ENCODE measurements at regions not wholly inside any gene's neighbourhood (a gene's known extent, or its start where the extent isn't known, plus 50 kb on each side); places are given as distances from the start of the nearest gene placed in this dataset.

GRCh38 chr1:80673935-80674597, 1126.7 kb upstream of the ADGRL2 start:
- no peaks in the 10 kb centered on the region for H3K36me3 ChIP-seq (ENCODE audit: control insufficient read depth in 3 of 3, insufficient read depth in 3 of 3, low read length in 3 of 3)
- no peaks in the 10 kb centered on the region for H3K4me1 ChIP-seq (ENCODE audit: control insufficient read depth in 3 of 3, insufficient read depth in 3 of 3, low read length in 3 of 3)
- no peak overlapping the region for H3K9ac ChIP-seq (ENCODE audit: low read depth in 1 of 3, low read length in 3 of 3)
- no peak overlapping the region for H3K4me3 ChIP-seq (ENCODE audit: low read length in 3 of 3)
- H3K9me3 ChIP-seq (ENCODE audit: control insufficient read depth in 3 of 3, low read length in 3 of 3): no peaks in the 10 kb centered on the region
- H3K27ac ChIP-seq (ENCODE audit: low read depth, low read length): no peak overlapping the region
- H3K27me3 ChIP-seq (ENCODE audit: control insufficient read depth in 3 of 3, insufficient read depth in 3 of 3, low read length in 3 of 3): no peaks in the 10 kb centered on the region

GRCh38 chr1:80668372-80668771, 1132.4 kb upstream of the ADGRL2 start:
- Histone ChIP-seq H3K4me1 (ENCODE audit: control insufficient read depth in 3 of 3, insufficient read depth in 3 of 3, low read length in 3 of 3) (no peaks in the 10 kb centered on the region), H3K27me3 (ENCODE audit: control insufficient read depth in 3 of 3, insufficient read depth in 3 of 3, low read length in 3 of 3) (no peaks in the 10 kb centered on the region), H3K9ac (ENCODE audit: low read depth in 1 of 3, low read length in 3 of 3) (no peak overlapping the region), H3K4me3 (ENCODE audit: low read length in 3 of 3) (no peak overlapping the region), H3K36me3 (ENCODE audit: control insufficient read depth in 3 of 3, insufficient read depth in 3 of 3, low read length in 3 of 3) (no peaks in the 10 kb centered on the region), H3K27ac (ENCODE audit: low read depth, low read length) (no peak overlapping the region), H3K9me3 (ENCODE audit: control insufficient read depth in 3 of 3, low read length in 3 of 3) (no peaks in the 10 kb centered on the region)

GRCh38 chr1:80666073-80666472, 1134.7 kb upstream of the ADGRL2 start:
- Histone ChIP-seq H3K9me3 (ENCODE audit: control insufficient read depth in 3 of 3, low read length in 3 of 3) (no peaks in the 10 kb centered on the region), H3K9ac (ENCODE audit: low read depth in 1 of 3, low read length in 3 of 3) (no peak overlapping the region), H3K27ac (ENCODE audit: low read depth, low read length) (no peak overlapping the region), H3K36me3 (ENCODE audit: control insufficient read depth in 3 of 3, insufficient read depth in 3 of 3, low read length in 3 of 3) (no peaks in the 10 kb centered on the region), H3K4me1 (ENCODE audit: control insufficient read depth in 3 of 3, insufficient read depth in 3 of 3, low read length in 3 of 3) (no peaks in the 10 kb centered on the region), H3K27me3 (ENCODE audit: control insufficient read depth in 3 of 3, insufficient read depth in 3 of 3, low read length in 3 of 3) (no peaks in the 10 kb centered on the region), H3K4me3 (ENCODE audit: low read length in 3 of 3) (no peak overlapping the region)

- no peaks in the 10 kb centered on the region for H3K4me1 ChIP-seq (ENCODE audit: control insufficient read depth in 3 of 3, insufficient read depth in 3 of 3, low read length in 3 of 3)
- no peaks in the 10 kb centered on the region for H3K36me3 ChIP-seq (ENCODE audit: control insufficient read depth in 3 of 3, insufficient read depth in 3 of 3, low read length in 3 of 3)
- no peak overlapping the region for H3K9ac ChIP-seq (ENCODE audit: low read depth in 1 of 3, low read length in 3 of 3)
- H3K9me3 ChIP-seq (ENCODE audit: control insufficient read depth in 3 of 3, low read length in 3 of 3): no peaks in the 10 kb centered on the region
- no peaks in the 10 kb centered on the region for H3K27me3 ChIP-seq (ENCODE audit: control insufficient read depth in 3 of 3, insufficient read depth in 3 of 3, low read length in 3 of 3)
- no peak overlapping the region for H3K27ac ChIP-seq (ENCODE audit: low read depth, low read length)
- H3K4me3 ChIP-seq (ENCODE audit: low read length in 3 of 3): no peak overlapping the region
Observed at GRCh38 chr1:80659161-80659560, 1141.6 kb upstream of the ADGRL2 start.

- Histone ChIP-seq H3K4me3 (ENCODE audit: low read length in 3 of 3) (no peak overlapping the region), H3K27ac (ENCODE audit: low read depth, low read length) (no peak overlapping the region), H3K9me3 (ENCODE audit: control insufficient read depth in 3 of 3, low read length in 3 of 3) (no peaks in the 10 kb centered on the region), H3K4me1 (ENCODE audit: control insufficient read depth in 3 of 3, insufficient read depth in 3 of 3, low read length in 3 of 3) (no peaks in the 10 kb centered on the region), H3K9ac (ENCODE audit: low read depth in 1 of 3, low read length in 3 of 3) (no peak overlapping the region), H3K36me3 (ENCODE audit: control insufficient read depth in 3 of 3, insufficient read depth in 3 of 3, low read length in 3 of 3) (no peaks in the 10 kb centered on the region), H3K27me3 (ENCODE audit: control insufficient read depth in 3 of 3, insufficient read depth in 3 of 3, low read length in 3 of 3) (no peaks in the 10 kb centered on the region)
Observed at GRCh38 chr1:80657707-80658106, 1143.0 kb upstream of the ADGRL2 start.

- no peaks in the 10 kb centered on the region for H3K27me3 ChIP-seq (ENCODE audit: control insufficient read depth in 3 of 3, insufficient read depth in 3 of 3, low read length in 3 of 3)
- no peaks in the 10 kb centered on the region for H3K9me3 ChIP-seq (ENCODE audit: control insufficient read depth in 3 of 3, low read length in 3 of 3)
- no peak overlapping the region for H3K9ac ChIP-seq (ENCODE audit: low read depth in 1 of 3, low read length in 3 of 3)
- H3K36me3 ChIP-seq (ENCODE audit: control insufficient read depth in 3 of 3, insufficient read depth in 3 of 3, low read length in 3 of 3): no peaks in the 10 kb centered on the region
- no peak overlapping the region for H3K27ac ChIP-seq (ENCODE audit: low read depth, low read length)
- H3K4me1 ChIP-seq (ENCODE audit: control insufficient read depth in 3 of 3, insufficient read depth in 3 of 3, low read length in 3 of 3): no peaks in the 10 kb centered on the region
- no peak overlapping the region for H3K4me3 ChIP-seq (ENCODE audit: low read length in 3 of 3)
Observed at GRCh38 chr1:80657044-80657643, 1143.6 kb upstream of the ADGRL2 start.

- no peaks in the 10 kb centered on the region for H3K9me3 ChIP-seq (ENCODE audit: control insufficient read depth in 3 of 3, low read length in 3 of 3)
- no peaks in the 10 kb centered on the region for H3K27me3 ChIP-seq (ENCODE audit: control insufficient read depth in 3 of 3, insufficient read depth in 3 of 3, low read length in 3 of 3)
- H3K36me3 ChIP-seq (ENCODE audit: control insufficient read depth in 3 of 3, insufficient read depth in 3 of 3, low read length in 3 of 3): no peaks in the 10 kb centered on the region
- H3K27ac ChIP-seq (ENCODE audit: low read depth, low read length): no peak overlapping the region
- H3K4me3 ChIP-seq (ENCODE audit: low read length in 3 of 3): no peak overlapping the region
- H3K9ac ChIP-seq (ENCODE audit: low read depth in 1 of 3, low read length in 3 of 3): no peak overlapping the region
- no peaks in the 10 kb centered on the region for H3K4me1 ChIP-seq (ENCODE audit: control insufficient read depth in 3 of 3, insufficient read depth in 3 of 3, low read length in 3 of 3)
Observed at GRCh38 chr1:80656641-80657040, 1144.1 kb upstream of the ADGRL2 start.

- no peaks in the 10 kb centered on the region for H3K27me3 ChIP-seq (ENCODE audit: control insufficient read depth in 3 of 3, insufficient read depth in 3 of 3, low read length in 3 of 3)
- no peak overlapping the region for H3K4me3 ChIP-seq (ENCODE audit: low read length in 3 of 3)
- H3K36me3 ChIP-seq (ENCODE audit: control insufficient read depth in 3 of 3, insufficient read depth in 3 of 3, low read length in 3 of 3): no peaks in the 10 kb centered on the region
- no peak overlapping the region for H3K27ac ChIP-seq (ENCODE audit: low read depth, low read length)
- no peaks in the 10 kb centered on the region for H3K4me1 ChIP-seq (ENCODE audit: control insufficient read depth in 3 of 3, insufficient read depth in 3 of 3, low read length in 3 of 3)
- H3K9ac ChIP-seq (ENCODE audit: low read depth in 1 of 3, low read length in 3 of 3): no peak overlapping the region
- H3K9me3 ChIP-seq (ENCODE audit: control insufficient read depth in 3 of 3, low read length in 3 of 3): no peaks in the 10 kb centered on the region
Observed at GRCh38 chr1:80656014-80656636, 1144.6 kb upstream of the ADGRL2 start.

- H3K9ac ChIP-seq (ENCODE audit: low read depth in 1 of 3, low read length in 3 of 3): no peak overlapping the region
- no peaks in the 10 kb centered on the region for H3K9me3 ChIP-seq (ENCODE audit: control insufficient read depth in 3 of 3, low read length in 3 of 3)
- H3K4me1 ChIP-seq (ENCODE audit: control insufficient read depth in 3 of 3, insufficient read depth in 3 of 3, low read length in 3 of 3): no peaks in the 10 kb centered on the region
- no peaks in the 10 kb centered on the region for H3K36me3 ChIP-seq (ENCODE audit: control insufficient read depth in 3 of 3, insufficient read depth in 3 of 3, low read length in 3 of 3)
- H3K4me3 ChIP-seq (ENCODE audit: low read length in 3 of 3): no peak overlapping the region
- no peaks in the 10 kb centered on the region for H3K27me3 ChIP-seq (ENCODE audit: control insufficient read depth in 3 of 3, insufficient read depth in 3 of 3, low read length in 3 of 3)
- no peak overlapping the region for H3K27ac ChIP-seq (ENCODE audit: low read depth, low read length)
Observed at GRCh38 chr1:80646053-80646452, 1154.7 kb upstream of the ADGRL2 start.

GRCh38 chr1:80645621-80646020, 1155.1 kb upstream of the ADGRL2 start:
- Histone ChIP-seq H3K9me3 (ENCODE audit: control insufficient read depth in 3 of 3, low read length in 3 of 3) (no peaks in the 10 kb centered on the region), H3K27me3 (ENCODE audit: control insufficient read depth in 3 of 3, insufficient read depth in 3 of 3, low read length in 3 of 3) (no peaks in the 10 kb centered on the region), H3K4me3 (ENCODE audit: low read length in 3 of 3) (no peak overlapping the region), H3K4me1 (ENCODE audit: control insufficient read depth in 3 of 3, insufficient read depth in 3 of 3, low read length in 3 of 3) (no peaks in the 10 kb centered on the region), H3K36me3 (ENCODE audit: control insufficient read depth in 3 of 3, insufficient read depth in 3 of 3, low read length in 3 of 3) (no peaks in the 10 kb centered on the region), H3K27ac (ENCODE audit: low read depth, low read length) (no peak overlapping the region), H3K9ac (ENCODE audit: low read depth in 1 of 3, low read length in 3 of 3) (no peak overlapping the region)
